HG03378 (cell line): ENCODE measurements at regions not wholly inside any gene's neighbourhood (a gene's known extent, or its start where the extent isn't known, plus 50 kb on each side); places are given as distances from the start of the nearest gene placed in this dataset.
"Not testable (repeated sequence)": the region's sequence is repeated elsewhere in the genome, so short reads cannot be mapped to it uniquely, and the experiment has no call there.

Experiments used
- ATAC-seq: cut with Tn5 transposase; IDR thresholded peaks from one replicate; pipeline ENCODE4 v1.9.1; 2021; ENCODE audit warnings: mild to moderate bottlenecking, moderate library complexity; ENCODE audit not compliant: unreplicated experiment

DNA sequence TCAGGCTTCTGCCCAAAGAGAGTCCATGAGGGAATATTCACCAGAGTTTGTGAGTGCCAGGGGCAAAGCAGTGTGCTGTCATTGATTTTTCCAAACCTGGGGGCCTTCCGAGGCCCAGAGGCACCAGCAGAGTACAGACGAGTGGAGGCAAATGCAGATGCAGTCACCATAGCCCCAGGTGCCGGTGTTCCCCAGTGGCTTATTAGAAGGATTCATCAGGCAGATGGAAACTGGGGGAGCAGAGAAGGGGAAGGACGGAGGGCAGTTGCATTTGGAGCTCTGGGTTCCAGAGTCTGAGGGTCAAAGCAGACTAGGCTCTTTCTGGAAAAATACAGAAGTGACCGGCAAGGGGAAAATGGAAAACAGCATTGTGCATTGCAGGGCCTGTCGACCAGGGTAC, 184.2 kb downstream of the ANKRD60 start:
- no peak for ATAC-seq

DNA sequence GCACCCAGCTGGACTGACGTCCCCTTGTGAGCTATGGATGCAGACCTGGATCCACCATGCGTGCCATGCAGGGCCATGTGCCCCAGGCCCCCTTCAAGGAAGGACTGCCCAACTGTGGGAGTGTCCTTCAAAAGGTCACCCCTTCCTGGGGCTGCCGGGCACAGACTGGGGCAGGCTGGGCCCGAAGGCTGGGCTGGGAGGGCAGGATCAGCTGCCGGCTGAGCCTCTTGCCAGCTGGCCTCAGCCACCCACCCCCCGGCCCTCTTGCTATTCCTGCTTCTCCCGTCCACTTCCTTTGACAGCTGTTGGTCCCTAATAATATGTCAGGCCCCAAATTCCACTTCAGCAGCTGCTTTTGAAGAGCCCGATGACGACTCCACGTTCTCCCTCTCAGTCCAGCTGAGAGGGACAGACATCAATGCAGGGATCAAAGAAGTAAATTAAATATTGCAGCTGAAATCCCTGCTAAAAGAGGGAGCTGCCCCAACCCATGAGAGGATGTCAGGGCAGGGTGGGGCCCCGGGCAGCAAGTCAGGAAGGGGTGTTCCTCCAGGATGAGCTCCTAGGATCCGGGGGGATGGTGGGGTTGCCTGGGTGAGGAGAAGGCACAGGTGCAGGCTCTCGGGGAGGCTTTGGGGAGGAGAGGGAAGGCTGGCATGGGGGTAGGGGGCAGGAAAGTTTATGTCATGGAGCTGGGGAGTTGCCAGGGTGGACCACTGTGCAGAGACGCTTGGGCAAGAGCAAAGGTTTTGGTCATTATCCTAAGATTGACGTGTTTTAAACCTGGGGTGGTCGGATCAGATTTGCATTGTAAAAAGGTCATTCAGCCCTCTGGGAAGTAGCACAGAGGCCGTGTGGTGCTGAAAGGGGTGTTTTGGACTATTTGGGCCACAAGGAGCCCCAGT, 185.0 kb downstream of the ANKRD60 start:
- no peak for ATAC-seq

DNA sequence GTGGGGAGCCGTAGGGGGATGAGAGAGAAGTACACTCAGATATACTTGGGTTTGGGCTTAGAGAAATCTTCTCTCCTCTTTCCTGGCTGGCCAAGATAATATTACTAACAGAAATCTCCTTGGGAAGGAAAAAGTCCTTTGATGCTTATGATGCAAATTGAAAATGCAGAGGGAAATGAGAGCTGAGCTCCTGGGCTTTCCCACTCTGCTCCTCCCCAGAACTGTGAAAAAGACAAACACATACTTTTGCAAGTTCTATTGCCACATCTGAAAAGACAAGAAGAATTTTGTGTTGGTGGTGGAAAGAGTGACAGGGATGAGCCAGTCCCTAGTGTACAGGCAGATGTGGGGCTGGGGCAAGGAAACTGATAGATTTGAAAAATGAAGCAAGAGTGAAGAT, 185.9 kb downstream of the ANKRD60 start:
- no peak for ATAC-seq

DNA sequence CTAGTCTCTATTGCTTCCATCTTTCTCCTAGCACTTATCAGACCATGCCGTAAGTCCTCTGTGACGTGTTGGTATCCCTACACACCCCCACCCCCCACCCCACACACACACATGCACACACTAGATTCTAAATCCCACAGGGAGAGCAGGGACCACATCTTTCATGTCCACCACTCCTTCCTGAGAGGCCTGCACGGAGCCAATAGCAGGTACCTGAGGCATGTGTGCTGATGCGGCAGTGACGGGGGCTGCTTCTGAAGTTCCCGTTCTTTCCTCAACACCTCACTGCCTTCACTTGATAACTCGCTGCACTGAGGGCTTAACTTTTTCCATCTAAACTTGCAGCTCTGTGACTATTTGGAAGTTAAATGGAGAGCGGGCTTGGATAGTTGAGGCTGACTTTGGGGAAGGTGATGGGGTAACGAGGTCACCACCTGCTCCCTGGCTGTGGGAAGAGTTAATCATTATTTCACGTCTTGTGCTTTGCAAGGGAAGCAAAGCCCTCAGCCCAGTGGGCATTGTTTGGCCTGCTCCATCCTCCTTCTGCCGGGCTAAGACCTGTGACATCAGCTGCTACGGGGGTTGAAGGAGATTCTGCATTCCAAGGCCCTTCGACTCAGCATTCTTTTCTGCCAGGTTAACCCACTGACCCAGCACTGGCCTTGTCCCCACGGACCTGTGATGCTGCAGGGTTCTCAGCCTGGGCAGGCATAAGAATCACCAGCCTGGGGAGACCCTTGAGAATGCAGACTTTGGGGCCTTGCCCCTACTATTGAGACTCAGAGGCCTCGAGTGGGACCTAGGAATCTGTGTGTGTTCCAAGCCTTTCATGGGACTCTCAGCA, 187.8 kb downstream of the ANKRD60 start:
- no peak for ATAC-seq

DNA sequence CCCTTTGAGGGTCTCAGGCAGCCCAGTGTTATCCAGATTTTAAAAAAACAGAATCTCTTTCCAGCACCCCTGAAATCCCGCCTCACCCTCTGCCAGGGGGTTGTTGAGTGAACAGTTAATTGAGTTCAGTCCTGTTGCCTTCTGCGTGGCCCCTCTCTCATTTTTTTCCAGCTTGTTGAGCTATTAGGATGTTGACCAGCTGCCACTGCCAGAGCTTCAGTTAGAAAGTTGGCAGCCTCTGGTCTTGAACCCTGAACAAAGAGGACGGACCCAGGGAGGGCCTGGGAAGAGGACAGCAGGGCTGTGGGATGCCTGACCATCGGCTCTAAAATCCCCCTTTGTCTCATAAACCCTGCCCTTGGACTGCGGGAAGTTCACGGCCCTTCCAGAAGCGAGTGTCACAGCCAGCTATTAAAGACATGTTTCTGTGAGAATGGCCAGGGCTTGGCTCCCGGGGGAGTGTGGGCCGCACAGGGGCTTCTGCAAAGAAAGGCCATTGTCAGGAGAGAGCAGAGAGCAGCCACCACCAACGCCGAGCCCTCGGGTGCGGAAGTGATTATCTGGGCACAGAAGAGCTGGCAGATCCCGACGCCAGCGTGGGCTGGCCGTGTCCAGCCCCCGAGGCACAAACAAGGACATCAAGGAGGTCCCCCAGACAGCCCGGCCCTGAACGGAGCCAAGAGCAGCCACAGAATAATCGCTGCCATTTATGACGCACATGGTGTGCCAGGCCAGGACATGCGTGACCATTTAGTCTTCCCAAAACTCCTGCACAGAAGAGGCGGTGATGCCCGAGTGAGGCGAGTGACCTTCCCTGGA, 189.0 kb downstream of the ANKRD60 start:
- ATAC-seq: no peak

DNA sequence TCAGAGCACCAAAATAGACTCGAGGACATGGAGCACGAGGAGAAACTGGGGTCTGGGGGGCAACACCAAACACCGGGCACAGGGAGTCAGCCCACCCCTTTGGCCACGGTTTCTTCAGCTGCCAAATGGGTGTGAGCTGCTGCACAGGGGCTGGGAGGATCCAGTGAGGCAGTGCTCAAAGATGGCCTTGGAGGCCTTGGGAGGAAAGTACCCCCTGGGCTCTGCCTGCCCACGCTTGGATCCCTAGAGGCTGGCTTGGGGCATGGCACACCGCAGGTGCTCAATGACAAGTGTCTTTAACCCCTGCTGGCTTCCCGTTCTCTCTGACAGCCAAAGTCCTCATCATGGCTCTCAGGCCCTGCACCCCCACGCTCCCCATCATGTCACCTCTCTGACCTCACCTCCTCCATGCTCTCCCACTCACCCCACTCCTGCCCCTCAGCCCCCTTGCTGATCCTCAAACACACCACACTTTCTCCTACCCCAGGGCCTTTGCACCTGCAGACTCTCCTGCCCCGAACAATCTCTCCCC, 190.3 kb downstream of the ANKRD60 start:
- ATAC-seq: no peak

DNA sequence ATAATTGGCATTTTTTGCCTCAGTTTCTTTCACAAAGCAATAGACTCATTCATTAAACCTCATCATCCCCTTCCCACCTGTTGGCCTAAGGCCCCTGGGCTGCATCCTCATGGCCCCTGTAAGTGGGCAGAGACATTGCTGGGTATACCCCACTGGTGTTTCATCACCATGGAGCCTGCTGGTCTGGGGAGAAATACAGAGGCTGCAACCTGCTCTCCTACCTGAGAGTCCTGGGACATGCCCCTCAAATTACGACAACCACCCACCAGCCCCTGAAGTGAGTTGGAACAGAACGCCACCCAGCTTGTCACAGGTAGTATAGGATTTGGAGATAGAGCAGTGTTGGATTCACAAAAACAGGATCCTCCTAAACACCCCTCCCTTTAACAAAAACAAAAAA, 190.8 kb downstream of the ANKRD60 start:
- ATAC-seq: no peak

DNA sequence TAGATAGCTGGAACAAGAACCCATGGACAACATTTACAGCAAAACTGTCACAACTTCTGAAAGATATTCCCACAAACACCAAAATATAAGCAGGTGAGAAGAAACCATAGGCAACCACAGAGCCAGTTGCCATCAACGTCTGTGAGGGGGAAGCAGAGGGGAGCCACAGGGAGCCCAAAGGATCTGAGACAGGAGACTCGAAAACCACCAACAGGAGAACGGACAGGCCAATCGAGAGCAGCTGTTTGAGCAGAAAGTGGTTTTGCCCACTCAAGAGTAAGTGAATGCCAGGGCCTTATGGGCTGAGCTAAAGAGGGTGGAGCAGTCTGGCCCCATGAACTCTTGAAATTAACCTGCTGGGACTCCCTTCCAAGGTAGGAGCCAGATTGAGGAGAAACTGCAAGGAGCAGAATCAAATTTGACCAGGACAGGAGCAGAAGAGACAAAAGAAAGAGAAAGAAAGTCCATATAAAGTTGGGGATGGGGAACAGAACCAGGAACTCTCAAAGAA, 195.4 kb downstream of the ANKRD60 start:
- ATAC-seq: no peak

DNA sequence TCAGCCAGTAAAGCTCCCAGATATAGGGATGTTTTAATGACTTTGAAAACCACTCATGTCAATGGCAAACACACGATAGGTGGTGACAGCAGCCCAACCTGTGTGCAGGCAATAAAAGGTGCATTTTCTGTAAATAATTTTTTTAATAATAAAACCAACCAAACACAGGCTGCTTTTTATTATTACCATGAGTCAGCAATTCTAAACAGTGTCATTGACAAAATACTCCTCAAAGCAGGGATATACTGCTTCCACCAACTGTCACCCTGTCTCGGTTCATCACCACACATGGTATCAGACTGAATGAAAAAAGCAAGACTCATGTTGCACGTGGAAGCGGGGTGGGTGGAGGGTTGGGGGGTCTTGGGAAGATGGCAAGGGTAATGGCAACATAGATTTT, 195.9 kb downstream of the ANKRD60 start:
- ATAC-seq: no peak

DNA sequence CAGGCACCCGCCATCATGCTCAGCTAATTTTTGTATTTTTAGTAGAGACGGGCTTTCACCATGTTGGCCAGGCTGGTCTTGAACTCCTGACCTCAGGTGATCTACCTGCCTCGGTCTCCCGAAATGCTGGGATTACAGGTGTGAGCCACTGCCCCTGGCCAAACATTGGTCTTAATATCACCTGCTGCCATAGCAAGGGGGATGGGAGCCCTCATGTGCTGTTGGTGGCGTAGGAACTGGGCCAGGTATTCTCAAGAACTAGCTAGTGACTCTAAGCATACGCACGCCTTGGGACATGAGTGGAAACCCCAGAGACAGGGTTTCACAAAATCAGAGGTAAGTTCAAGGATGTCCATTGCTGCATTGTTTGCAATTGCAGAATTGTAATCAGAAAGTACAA, 197.1 kb downstream of the ANKRD60 start:
- ATAC-seq: not testable (repeated sequence)

DNA sequence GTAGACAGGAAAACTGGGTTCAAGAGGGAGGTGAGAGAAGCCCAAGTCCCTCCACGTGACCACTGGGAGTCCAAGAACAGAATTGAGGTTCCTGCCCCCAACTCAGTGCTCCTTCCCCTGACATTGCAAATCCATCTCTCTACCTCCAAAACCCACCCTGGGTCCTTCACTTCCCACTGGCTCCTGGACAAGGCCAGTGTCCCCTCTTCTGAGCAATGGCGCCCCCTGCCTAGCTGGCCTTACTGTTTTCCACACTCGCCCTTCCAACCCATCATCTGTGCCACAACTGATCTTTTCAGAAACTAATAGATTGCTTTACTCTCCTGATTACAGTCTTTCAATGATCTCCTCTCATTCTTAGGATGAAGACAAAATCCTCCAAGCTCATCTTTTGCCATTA, 200.3 kb downstream of the ANKRD60 start:
- ATAC-seq: no peak

DNA sequence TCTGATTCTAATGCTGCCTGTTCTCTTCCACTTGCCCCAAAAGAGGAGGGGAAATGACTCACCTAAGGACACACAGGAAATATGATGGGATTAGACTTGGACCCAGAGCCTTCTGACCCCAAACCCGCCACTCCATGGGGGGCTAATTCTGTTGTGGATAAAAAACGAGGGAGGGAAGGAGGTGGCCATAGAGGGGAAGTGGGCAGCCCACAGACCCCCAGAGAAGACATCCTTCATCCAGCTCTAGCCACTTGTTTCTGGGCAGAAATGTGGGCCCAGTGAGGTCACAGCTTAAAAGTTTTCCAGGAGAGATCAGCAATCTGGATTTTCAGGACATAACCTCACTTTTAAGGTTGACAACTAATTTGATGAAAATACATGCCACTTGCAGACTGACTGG, 202.1 kb downstream of the ANKRD60 start:
- no peak for ATAC-seq

DNA sequence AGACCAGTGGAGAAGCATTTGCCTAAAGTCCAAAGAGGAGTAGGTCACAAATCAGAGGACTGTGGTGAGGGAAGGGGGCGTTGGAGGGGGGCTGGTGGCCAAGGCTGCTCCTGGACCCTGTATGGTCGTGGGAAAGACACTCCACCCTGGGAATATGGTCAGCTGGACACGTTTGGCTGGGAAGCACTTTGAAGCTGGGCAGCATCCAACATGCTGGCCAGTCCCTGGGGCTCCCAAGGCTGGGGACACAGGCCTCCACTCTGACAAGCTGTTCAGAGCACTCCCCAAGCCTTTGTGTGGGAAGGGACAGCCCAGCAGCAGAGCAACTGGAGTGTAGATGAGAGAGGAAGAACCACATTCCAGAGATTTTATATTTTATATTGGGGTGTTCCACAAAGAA, 203.2 kb downstream of the ANKRD60 start:
- ATAC-seq: no peak

DNA sequence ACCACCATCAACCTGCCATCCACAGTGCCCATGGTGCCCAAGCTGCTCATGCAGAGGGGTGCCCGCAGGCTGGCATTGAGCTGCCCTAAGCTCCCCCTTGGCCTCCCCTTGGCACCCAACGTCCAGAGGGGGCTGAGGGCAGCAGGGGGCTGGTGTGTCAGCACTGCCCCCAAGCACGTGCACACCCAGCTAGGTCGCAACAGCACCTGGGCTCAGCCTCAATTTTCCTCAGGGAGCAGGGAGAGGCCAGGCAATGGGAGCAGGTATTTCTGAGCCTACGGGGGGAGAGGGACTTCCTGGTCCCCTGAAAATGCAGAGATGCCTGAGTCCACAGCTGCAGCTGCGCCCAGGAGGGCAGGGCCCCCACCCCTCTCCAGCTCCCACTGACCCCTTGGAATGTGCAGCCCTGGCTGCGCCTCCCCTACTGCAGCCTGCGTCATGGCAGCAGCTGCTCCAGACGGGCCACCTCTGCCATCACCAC, 204.2 kb downstream of the ANKRD60 start:
- no peak for ATAC-seq

DNA sequence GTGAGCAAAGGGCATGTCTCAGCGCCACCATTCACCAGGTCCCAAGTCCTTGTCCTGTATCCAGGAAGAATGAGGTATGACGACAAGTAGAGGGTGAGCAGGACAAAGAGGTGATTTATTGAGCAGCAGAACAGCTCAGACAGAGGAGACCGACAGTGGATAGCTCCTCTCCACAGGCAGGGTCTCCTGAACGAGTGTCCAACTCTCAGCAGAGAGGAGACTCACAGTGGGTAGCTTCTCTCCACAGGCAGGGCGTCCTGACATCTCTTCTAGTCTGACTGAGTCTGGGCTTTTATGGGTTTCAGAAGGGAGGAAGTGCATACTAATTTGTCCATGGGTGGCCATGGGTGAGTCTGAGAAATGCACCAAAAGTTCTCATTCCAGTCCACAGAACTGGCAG, 204.7 kb downstream of the ANKRD60 start:
- ATAC-seq: no peak

DNA sequence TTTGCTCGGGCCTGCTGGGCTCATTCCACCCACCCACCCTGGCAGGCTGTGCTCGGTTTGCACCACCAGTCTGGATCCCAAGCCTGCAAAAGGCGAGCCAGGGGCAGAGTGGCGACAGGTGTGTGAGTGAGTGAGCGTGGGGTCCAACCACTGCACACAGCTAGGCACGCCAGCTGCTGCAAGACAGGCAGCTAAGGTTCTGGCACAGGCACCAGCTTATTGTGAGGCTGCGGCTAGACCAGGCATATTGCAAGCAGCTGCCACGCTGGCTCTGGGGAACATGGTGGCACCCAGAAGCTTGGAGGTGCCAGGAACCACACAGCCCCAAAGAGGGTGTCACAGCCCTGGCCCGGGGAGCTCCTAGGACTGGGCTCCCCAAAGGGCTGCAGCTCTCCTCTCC, 205.1 kb downstream of the ANKRD60 start:
- ATAC-seq: no peak

DNA sequence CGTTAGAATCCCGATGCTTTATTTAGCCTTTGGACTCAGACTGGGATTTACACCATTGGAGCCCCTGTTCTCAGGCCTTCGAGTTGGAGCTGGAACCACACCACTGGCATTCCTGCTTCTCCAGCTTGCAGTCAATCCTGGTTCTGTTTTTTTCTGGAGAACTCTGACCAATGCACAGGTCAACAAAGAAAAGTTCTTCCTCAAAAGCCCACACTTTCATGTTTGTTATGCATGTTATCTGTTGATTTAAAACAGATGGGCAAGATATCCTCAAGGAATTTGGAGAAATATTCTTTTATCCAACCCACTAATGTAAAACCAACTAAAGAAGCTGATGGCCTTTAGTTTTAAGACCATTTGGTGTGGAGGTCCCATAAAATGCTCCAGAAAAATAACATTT, 205.7 kb downstream of the ANKRD60 start:
- ATAC-seq: no peak

DNA sequence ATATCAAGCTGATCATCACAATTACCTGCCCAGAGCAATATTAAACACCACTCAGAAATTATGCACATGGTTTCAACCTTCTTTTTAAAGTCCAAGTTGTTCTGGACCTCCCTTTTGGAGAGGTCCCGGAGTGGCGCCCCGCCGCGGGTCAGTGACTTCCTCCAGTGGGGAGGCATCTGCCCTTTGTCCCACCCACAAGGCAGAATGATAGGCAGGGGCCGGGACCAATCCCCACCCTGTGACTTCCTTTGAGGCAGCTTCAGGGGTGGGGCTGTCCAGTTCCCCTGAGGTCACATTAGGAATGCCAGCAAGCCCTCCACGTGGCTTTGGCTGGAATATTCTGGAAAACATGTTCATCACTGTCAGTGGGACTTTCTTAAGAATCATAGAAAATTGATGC, 207.0 kb downstream of the ANKRD60 start:
- ATAC-seq: no peak

DNA sequence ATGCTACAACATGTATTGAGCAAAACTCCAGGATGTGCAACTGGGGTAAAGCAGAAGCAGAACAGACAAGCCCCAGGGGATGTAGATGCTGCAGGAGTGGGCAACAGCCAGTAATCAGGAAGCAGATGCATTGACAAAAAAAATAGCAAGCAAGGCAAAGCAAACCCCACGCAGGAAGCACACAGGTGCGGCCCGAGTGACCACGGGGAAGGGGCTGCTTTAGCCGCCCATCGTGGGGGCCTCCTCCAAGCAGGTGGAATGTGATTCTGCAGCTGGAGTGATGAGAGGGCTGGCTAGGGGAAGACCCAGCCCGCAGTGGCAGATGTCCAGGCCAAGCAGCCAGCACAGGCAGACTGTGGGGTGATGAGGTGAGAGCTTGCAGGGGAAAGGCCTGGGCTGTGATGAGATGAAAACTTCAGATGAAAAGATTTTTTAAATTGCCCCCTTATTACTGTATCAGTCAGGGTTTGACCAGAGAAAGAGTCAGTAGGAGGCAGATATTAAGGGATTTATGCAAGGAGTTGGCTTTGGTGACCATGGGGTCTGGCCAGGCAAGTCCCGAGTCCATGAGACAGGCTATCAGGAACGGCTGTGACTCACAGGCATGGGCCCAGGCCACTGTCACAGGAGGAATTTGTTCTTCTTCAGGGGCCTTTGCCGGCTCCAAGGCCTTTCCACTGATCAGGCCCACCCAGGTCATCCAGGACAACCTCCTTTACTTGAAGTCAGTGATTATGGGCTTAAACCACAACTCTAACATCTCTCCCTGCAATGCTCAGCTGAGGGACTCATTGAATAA, 207.6 kb downstream of the ANKRD60 start:
- ATAC-seq: no peak
